ENCODE measurements at regions not wholly inside any gene's neighbourhood (a gene's known extent, or its start where the extent isn't known, plus 50 kb on each side); places are given as distances from the start of the nearest gene placed in this dataset.

- no peak for DNase-seq (ENCODE audit: extremely low spot score)
- TF ChIP-seq, protein P1, sequence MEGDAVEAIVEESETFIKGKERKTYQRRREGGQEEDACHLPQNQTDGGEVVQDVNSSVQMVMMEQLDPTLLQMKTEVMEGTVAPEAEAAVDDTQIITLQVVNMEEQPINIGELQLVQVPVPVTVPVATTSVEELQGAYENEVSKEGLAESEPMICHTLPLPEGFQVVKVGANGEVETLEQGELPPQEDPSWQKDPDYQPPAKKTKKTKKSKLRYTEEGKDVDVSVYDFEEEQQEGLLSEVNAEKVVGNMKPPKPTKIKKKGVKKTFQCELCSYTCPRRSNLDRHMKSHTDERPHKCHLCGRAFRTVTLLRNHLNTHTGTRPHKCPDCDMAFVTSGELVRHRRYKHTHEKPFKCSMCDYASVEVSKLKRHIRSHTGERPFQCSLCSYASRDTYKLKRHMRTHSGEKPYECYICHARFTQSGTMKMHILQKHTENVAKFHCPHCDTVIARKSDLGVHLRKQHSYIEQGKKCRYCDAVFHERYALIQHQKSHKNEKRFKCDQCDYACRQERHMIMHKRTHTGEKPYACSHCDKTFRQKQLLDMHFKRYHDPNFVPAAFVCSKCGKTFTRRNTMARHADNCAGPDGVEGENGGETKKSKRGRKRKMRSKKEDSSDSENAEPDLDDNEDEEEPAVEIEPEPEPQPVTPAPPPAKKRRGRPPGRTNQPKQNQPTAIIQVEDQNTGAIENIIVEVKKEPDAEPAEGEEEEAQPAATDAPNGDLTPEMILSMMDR (IDR thresholded peaks at IDR 0.05; ENCODE audit: control extremely low read depth, extremely low read depth, low read depth, missing control alignments), result no peak
- CTCF ChIA-PET, result no interaction called here
- POLR2A ChIA-PET, result no interaction called here
Observed at GRCh38 chr2:104668631-104669030, 185.3 kb upstream of the POU3F3 start.

- TF ChIP-seq, protein P1 (IDR thresholded peaks at IDR 0.05; ENCODE audit: control extremely low read depth, extremely low read depth, low read depth, missing control alignments), result no peak
- ChIA-PET CTCF (no interaction called here), POLR2A (no interaction called here)
- DNase-seq (ENCODE audit: extremely low spot score), result no peak
Observed at GRCh38 chr2:104673225-104673624, 180.7 kb upstream of the POU3F3 start.

GRCh38 chr2:104678181-104678580 lies 175.7 kb upstream of the POU3F3 start:
- TF ChIP-seq, protein P1 (IDR thresholded peaks at IDR 0.05; ENCODE audit: control extremely low read depth, extremely low read depth, low read depth, missing control alignments), result no peak
- no peak for DNase-seq (ENCODE audit: extremely low spot score)
- ChIA-PET POLR2A (no interaction called here), CTCF (no interaction called here)

GRCh38 chr2:104685591-104685990 lies 168.3 kb upstream of the POU3F3 start:
- ChIA-PET POLR2A (no interaction called here), CTCF (no interaction called here)
- TF ChIP-seq, protein P1 (IDR thresholded peaks at IDR 0.05; ENCODE audit: control extremely low read depth, extremely low read depth, low read depth, missing control alignments), result no peak
- no peak for DNase-seq (ENCODE audit: extremely low spot score)

DNA sequence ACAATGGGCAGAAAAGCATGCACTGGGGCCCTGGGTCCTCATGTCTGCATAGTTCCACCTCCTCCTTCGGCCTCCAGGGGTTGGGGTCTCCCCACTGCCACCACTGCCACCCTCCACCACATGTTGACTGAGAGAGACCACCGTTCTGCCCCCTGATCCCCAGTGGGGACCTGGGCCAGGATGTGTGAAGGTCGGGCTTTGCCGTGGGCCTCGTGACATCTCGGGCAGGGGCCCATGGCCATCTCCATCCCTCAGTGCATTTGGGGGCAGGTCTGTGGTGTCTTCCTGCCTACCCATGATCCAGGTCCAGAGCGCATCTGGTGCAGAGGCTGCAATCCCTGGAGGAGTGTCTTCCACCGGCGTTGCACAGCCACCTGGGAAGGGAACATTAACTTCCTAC lies 166.8 kb upstream of the POU3F3 start:
- TF ChIP-seq, protein P1 (IDR thresholded peaks at IDR 0.05; ENCODE audit: control extremely low read depth, extremely low read depth, low read depth, missing control alignments), result no peak
- CTCF ChIA-PET, result no interaction called here

DNA sequence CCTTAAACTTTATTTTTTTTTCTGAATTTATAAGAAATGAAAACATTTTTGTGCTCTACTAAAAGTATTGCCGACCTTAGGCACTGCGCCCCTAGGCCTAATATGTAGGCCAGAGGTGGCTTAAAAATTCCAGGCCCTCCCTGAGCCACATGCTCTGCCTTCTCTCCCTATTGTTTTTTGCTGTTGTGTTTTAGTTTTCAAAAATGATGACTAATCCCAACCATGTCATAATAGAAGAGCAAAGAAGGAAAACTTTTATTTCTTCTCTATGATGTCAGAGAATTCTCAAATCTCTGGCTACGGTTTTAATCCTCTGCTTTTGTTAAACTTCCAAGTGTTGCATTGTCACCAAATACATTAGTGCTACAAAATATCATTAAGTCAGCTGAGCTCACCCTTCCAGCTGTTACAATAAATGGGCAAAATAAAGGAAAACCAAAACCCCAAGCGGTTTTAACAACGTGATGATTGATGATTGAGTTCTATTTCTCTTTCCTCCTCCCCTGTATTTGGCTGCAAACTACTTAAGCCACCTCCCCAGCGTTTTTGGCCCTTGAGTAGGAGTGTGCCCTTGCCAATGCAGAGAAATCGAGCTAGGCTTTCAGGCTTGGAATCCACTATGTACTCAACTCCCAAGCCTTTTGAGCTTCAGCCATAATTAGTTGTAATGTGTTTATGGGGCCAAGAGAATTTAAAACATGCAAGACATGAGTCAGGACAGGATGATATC lies 163.5 kb upstream of the POU3F3 start:
- no peak for DNase-seq (ENCODE audit: extremely low spot score)
- POLR2A ChIA-PET, result no interaction called here
- TF ChIP-seq, protein P1 (IDR thresholded peaks at IDR 0.05; ENCODE audit: control extremely low read depth, extremely low read depth, low read depth, missing control alignments), result no peak
- CTCF ChIA-PET, result no interaction called here

More for the DNA sequence above, 166.8 kb upstream of the POU3F3 start:
- POLR2A ChIA-PET, result no interaction called here
- DNase-seq (ENCODE audit: extremely low spot score), result no peak
